ENCODE measurements at regions not wholly inside any gene's neighbourhood (a gene's known extent, or its start where the extent isn't known, plus 50 kb on each side); places are given as distances from the start of the nearest gene placed in this dataset.

DNA sequence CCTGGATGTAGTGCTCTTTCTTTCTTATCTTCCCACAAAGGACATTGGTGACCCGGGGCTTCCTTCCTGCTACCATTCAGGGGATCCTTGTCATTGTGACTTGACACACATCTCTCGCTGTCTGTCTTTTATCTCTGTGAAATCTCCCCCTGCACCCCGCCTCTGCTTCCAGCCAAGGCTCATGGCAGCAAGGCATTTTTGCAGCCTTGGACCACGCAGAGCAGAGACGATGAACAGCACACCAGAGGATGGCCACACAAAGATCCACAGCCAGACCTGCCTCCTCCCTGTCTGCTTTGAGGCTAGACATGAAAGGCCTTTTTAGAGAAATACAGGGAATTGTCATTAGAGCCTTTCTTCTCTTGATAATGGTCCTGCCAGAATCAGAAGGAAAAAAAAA is 549.1 kb downstream of the CDK5RAP2 start:
- H3K4me3 ChIP-seq (ENCODE audit: low read depth, low read length, poor library complexity, severe bottlenecking), result no peak overlapping the region
- H3K4me1 ChIP-seq (ENCODE audit: insufficient read depth, low read length, severe bottlenecking), result no peaks in the 10 kb centered on the region
- TF ChIP-seq CTCF (IDR thresholded peaks at IDR 0.05; ENCODE audit: low read length) (no peak), EZH2 (IDR thresholded peaks at IDR 0.05; ENCODE audit: borderline replicate concordance, low read length) (no peak)
- H3K9ac ChIP-seq (ENCODE audit: low read length), result no peak overlapping the region
- H3K9me3 ChIP-seq (ENCODE audit: low read length), result no peaks in the 10 kb centered on the region
- H3K9me2 ChIP-seq (ENCODE audit: low read depth, low read length), result no peaks in the 10 kb centered on the region
- H3K27me3 ChIP-seq (ENCODE audit: insufficient read depth, low read length), result no peaks in the 10 kb centered on the region
- H3K4me2 ChIP-seq (ENCODE audit: low read length), result no peak overlapping the region
- H3K79me2 ChIP-seq (ENCODE audit: insufficient read depth, low read length), result no peaks in the 10 kb centered on the region
- no peak overlapping the region for H2AFZ ChIP-seq (ENCODE audit: low read length)
- no peaks in the 10 kb centered on the region for H3K36me3 ChIP-seq (ENCODE audit: insufficient read depth, low read length)
- no peak overlapping the region for H3K27ac ChIP-seq (ENCODE audit: low read depth, low read length, poor library complexity, severe bottlenecking)
- H3F3A ChIP-seq (ENCODE audit: insufficient read depth, low read length), result no peaks in the 10 kb centered on the region
- no peaks in the 10 kb centered on the region for H4K20me1 ChIP-seq (ENCODE audit: insufficient read depth, low read length)

GRCh38 chr9:120018550-120018949 is 561.4 kb downstream of the CDK5RAP2 start:
- Histone ChIP-seq H3K4me2 (ENCODE audit: low read length) (no peak overlapping the region), H3K9me2 (ENCODE audit: low read depth, low read length) (no peaks in the 10 kb centered on the region), H3K4me1 (ENCODE audit: insufficient read depth, low read length, severe bottlenecking) (no peaks in the 10 kb centered on the region), H3K9ac (ENCODE audit: low read length) (no peak overlapping the region), H3K4me3 (ENCODE audit: low read depth, low read length, poor library complexity, severe bottlenecking) (no peak overlapping the region), H3K27me3 (ENCODE audit: insufficient read depth, low read length) (no peaks in the 10 kb centered on the region), H2AFZ (ENCODE audit: low read length) (no peak overlapping the region), H3K27ac (ENCODE audit: low read depth, low read length, poor library complexity, severe bottlenecking) (no peak overlapping the region), H3F3A (ENCODE audit: insufficient read depth, low read length) (no peaks in the 10 kb centered on the region), H3K9me3 (ENCODE audit: low read length) (no peaks in the 10 kb centered on the region), H3K79me2 (ENCODE audit: insufficient read depth, low read length) (no peaks in the 10 kb centered on the region), H4K20me1 (ENCODE audit: insufficient read depth, low read length) (no peaks in the 10 kb centered on the region), H3K36me3 (ENCODE audit: insufficient read depth, low read length) (no peaks in the 10 kb centered on the region)
- TF ChIP-seq EZH2 (IDR thresholded peaks at IDR 0.05; ENCODE audit: borderline replicate concordance, low read length) (no peak), CTCF (IDR thresholded peaks at IDR 0.05; ENCODE audit: low read length) (no peak)

- TF ChIP-seq CTCF (IDR thresholded peaks at IDR 0.05; ENCODE audit: low read length) (no peak), EZH2 (IDR thresholded peaks at IDR 0.05; ENCODE audit: borderline replicate concordance, low read length) (no peak)
- Histone ChIP-seq H3K36me3 (ENCODE audit: insufficient read depth, low read length) (no peaks in the 10 kb centered on the region), H3K4me3 (ENCODE audit: low read depth, low read length, poor library complexity, severe bottlenecking) (no peak overlapping the region), H3F3A (ENCODE audit: insufficient read depth, low read length) (no peaks in the 10 kb centered on the region), H3K27me3 (ENCODE audit: insufficient read depth, low read length) (no peaks in the 10 kb centered on the region), H3K9me3 (ENCODE audit: low read length) (no peaks in the 10 kb centered on the region), H3K9ac (ENCODE audit: low read length) (no peak overlapping the region), H3K4me1 (ENCODE audit: insufficient read depth, low read length, severe bottlenecking) (no peaks in the 10 kb centered on the region), H3K79me2 (ENCODE audit: insufficient read depth, low read length) (no peaks in the 10 kb centered on the region), H2AFZ (ENCODE audit: low read length) (no peak overlapping the region), H3K9me2 (ENCODE audit: low read depth, low read length) (no peaks in the 10 kb centered on the region), H4K20me1 (ENCODE audit: insufficient read depth, low read length) (no peaks in the 10 kb centered on the region), H3K4me2 (ENCODE audit: low read length) (no peak overlapping the region), H3K27ac (ENCODE audit: low read depth, low read length, poor library complexity, severe bottlenecking) (no peak overlapping the region)
Observed at GRCh38 chr9:120018037-120018436, 561.9 kb downstream of the CDK5RAP2 start.

Data from OCI-LY1 (cell line).